Hepatocyte (in vitro differentiated cells): ENCODE measurements at regions not wholly inside any gene's neighbourhood (a gene's known extent, or its start where the extent isn't known, plus 50 kb on each side); places are given as distances from the start of the nearest gene placed in this dataset.

ENCODE experiments used
- DNase-seq: peaks from one replicate; pipeline ENCODE4 v3.0.0-alpha.2; 2016; ENCODE audit warnings: low spot score
- H2AFZ ChIP-seq: fragments of 200-600 bp; sonication (generic); 2 replicates; pipeline ENCODE4 v1.6.0; 2016; ENCODE audit warnings: antibody characterized with exemption, mild to moderate bottlenecking
- H3K27ac ChIP-seq: fragments of 200-600 bp; sonication (generic); 2 replicates; pipeline ENCODE4 v1.5.1; 2016; ENCODE audit warnings: mild to moderate bottlenecking
- H3K27me3 ChIP-seq: fragments of 200-600 bp; sonication (generic); 2 replicates; pipeline ENCODE4 v1.6.1; 2016
- H3K36me3 ChIP-seq: fragments of 200-600 bp; sonication (generic); replicated peaks from 2 replicates; pipeline ENCODE4 v1.5.1; 2016; ENCODE audit warnings: low read depth; ENCODE audit not compliant: insufficient read depth
- H3K4me1 ChIP-seq: fragments of 200-600 bp; sonication (generic); 2 replicates; pipeline ENCODE4 v1.5.1; 2016; ENCODE audit warnings: mild to moderate bottlenecking, moderate library complexity; ENCODE audit not compliant: insufficient read depth
- H3K4me2 ChIP-seq: fragments of 200-600 bp; sonication (generic); 2 replicates; pipeline ENCODE4 v1.6.0; 2016
- H3K4me3 ChIP-seq: fragments of 200-600 bp; sonication (generic); 2 replicates; pipeline ENCODE4 v1.5.1; 2016; ENCODE audit warnings: mild to moderate bottlenecking
- H3K79me2 ChIP-seq: fragments of 200-600 bp; sonication (generic); 2 replicates; pipeline ENCODE4 v1.6.0; 2017; ENCODE audit warnings: mild to moderate bottlenecking
- H3K9me2 ChIP-seq: fragments of 200-600 bp; sonication (generic); replicated peaks from 2 replicates; pipeline ENCODE4 v1.6.0; 2017; ENCODE audit warnings: mild to moderate bottlenecking; ENCODE audit not compliant: insufficient read depth
- H3K9me3 ChIP-seq: fragments of 200-600 bp; sonication (generic); 2 replicates; pipeline ENCODE4 v1.5.1; 2016; ENCODE audit warnings: low read depth, mild to moderate bottlenecking
- H4K20me1 ChIP-seq: fragments of 200-600 bp; sonication (generic); 2 replicates; pipeline ENCODE4 v1.6.0; 2016; ENCODE audit warnings: mild to moderate bottlenecking; ENCODE audit not compliant: insufficient read depth, poor library complexity, severe bottlenecking
- CTCF ChIP-seq: fragments of 200-600 bp; sonication (generic); IDR thresholded peaks from 2 replicates; pipeline ENCODE4 v1.5.1; 2016; ENCODE audit warnings: antibody characterized with exemption, mild to moderate bottlenecking; ENCODE audit not compliant: poor library complexity
- EZH2 ChIP-seq: fragments of 200-600 bp; sonication (generic); IDR thresholded peaks from 2 replicates; pipeline ENCODE4 v1.6.1; 2016; ENCODE audit warnings: antibody characterized with exemption, mild to moderate bottlenecking, borderline replicate concordance
- EZH2phosphoT487 ChIP-seq: fragments of 200-600 bp; sonication (generic); IDR thresholded peaks from one replicate; pipeline ENCODE4 v1.6.1; 2018; ENCODE audit warnings: antibody characterized with exemption, mild to moderate bottlenecking, low read depth, moderate library complexity; ENCODE audit not compliant: unreplicated experiment, severe bottlenecking
- WGBS: methylation state at CpG from one replicate; pipeline ENCODE4 v1.1.6; 2016; ENCODE audit warnings: low lambda C conversion rate; ENCODE audit errors: missing lambda C conversion rate; 5-methylcytosine and 5-hydroxymethylcytosine counted together

- WGBS, result 93% methylated on average over 1 of the region's 1 CpG
- no peaks in the 10 kb centered on the region for H3K79me2 ChIP-seq
- H3K36me3 ChIP-seq, result no peaks in the 10 kb centered on the region
- no peak overlapping the region for H3K27ac ChIP-seq
- H3K9me2 ChIP-seq, result no peaks in the 10 kb centered on the region
- no peaks in the 10 kb centered on the region for H3K9me3 ChIP-seq
- no peaks in the 10 kb centered on the region for H3K4me1 ChIP-seq
- no peak for TF ChIP-seq CTCF
- no peak for TF ChIP-seq EZH2phosphoT487
- TF ChIP-seq EZH2, result no peak
- no peak overlapping the region for H2AFZ ChIP-seq
- no peak for DNase-seq
- H3K4me3 ChIP-seq, result no peak overlapping the region
- no peaks in the 10 kb centered on the region for H3K27me3 ChIP-seq
- H3K4me2 ChIP-seq, result no peak overlapping the region
- H4K20me1 ChIP-seq, result no peaks in the 10 kb centered on the region
Observed at GRCh38 chr1:192418552-192419285, 101.9 kb downstream of the RGS21 start.

- Histone ChIP-seq H4K20me1 (no peaks in the 10 kb centered on the region), H3K9me3 (no peaks in the 10 kb centered on the region)
- TF ChIP-seq CTCF, result no peak
- no peak for TF ChIP-seq EZH2phosphoT487
- TF ChIP-seq EZH2, result no peak
Observed at GRCh38 chr1:192430644-192431043, 113.9 kb downstream of the RGS21 start.

GRCh38 chr1:192435704-192436103 lies 118.9 kb downstream of the RGS21 start:
- H3K27ac ChIP-seq, result no peak overlapping the region
- no peak overlapping the region for H2AFZ ChIP-seq

More at GRCh38 chr1:192430644-192431043, 113.9 kb downstream of the RGS21 start:
- Histone ChIP-seq H3K27me3 (no peaks in the 10 kb centered on the region), H3K4me2 (no peak overlapping the region), H3K27ac (no peak overlapping the region), H3K9me2 (no peaks in the 10 kb centered on the region), H3K4me1 (no peaks in the 10 kb centered on the region), H3K79me2 (no peaks in the 10 kb centered on the region), H2AFZ (no peak overlapping the region), H3K4me3 (no peak overlapping the region), H3K36me3 (no peaks in the 10 kb centered on the region)
- WGBS, result 55% methylated on average over 3 of the region's 3 CpGs
- DNase-seq, result no peak

More at GRCh38 chr1:192435704-192436103, 118.9 kb downstream of the RGS21 start:
- no peak for DNase-seq
- Histone ChIP-seq H3K27me3 (no peaks in the 10 kb centered on the region), H3K4me2 (no peak overlapping the region), H3K4me1 (no peaks in the 10 kb centered on the region), H3K9me2 (no peaks in the 10 kb centered on the region), H3K79me2 (no peaks in the 10 kb centered on the region), H3K9me3 (no peaks in the 10 kb centered on the region), H3K36me3 (no peaks in the 10 kb centered on the region), H4K20me1 (no peaks in the 10 kb centered on the region), H3K4me3 (no peak overlapping the region)
- no peak for TF ChIP-seq EZH2phosphoT487
- no peak for TF ChIP-seq CTCF
- no peak for TF ChIP-seq EZH2
- WGBS, result 63% methylated on average over 4 of the region's 4 CpGs
